ENCODE measurements at regions not wholly inside any gene's neighbourhood (a gene's known extent, or its start where the extent isn't known, plus 50 kb on each side); places are given as distances from the start of the nearest gene placed in this dataset.
A peak's percentile ranks its signal among the peaks of the same experiment; 100 is the strongest.
"Not testable (repeated sequence)": the region's sequence is repeated elsewhere in the genome, so short reads cannot be mapped to it uniquely, and the experiment has no call there.

DNA sequence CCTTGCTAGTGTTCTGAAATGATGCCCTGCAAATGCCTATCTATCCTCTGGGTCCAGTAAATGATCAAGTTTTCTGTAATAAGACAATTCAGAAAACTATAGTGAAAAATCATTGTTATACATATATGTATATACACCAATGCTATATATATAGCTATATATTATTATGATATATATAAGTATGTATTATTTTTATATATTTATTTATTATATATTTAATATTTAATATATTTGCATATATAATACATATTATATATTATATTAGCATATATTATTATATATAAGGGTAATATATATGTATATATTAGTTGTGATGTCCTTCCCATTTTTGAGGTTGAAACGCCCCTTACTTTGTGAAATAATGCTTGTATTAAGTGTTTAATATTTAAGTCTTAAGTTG lies 181.4 kb upstream of the CACNA2D1 start:
- DNase-seq (ENCODE audit: low read depth): no peak

DNA sequence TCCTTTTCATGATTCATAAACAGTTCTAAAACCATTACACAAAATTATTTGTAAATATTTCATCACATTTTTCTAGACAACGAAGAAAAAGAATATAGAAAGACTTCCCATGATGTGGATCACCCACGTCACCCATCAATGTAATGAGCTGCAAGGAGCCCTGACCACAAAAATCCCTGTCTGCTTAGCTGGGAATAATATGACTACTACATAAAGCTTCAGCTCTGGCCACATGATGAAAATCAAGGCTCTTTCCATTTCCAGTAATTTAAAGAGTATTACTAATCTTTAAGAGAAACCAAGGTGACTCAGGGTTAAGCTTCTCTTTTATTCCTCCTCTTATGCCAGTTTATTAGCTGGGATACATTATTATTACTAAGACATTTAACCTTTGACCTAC lies 180.8 kb upstream of the CACNA2D1 start:
- no peak for DNase-seq (ENCODE audit: low read depth)

DNA sequence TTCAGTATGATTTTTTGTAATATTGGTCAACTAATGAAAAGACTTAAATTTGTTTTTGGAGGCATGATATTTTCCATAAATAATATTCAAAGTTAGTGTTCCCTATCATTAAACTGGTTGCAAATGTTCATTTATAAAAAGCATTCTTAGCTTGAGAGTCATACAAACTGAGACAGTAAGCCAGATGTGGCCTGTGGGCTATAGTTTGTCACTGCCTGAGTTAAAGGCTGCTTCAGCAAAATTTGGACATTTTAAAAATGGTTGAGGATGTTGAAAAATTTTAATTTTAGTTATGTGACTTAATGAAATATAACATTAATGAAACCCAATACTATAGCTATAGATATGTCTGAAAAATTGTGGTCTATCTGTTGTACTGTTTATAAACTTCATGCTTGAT lies 180.2 kb upstream of the CACNA2D1 start:
- no peak for DNase-seq (ENCODE audit: low read depth)

DNA sequence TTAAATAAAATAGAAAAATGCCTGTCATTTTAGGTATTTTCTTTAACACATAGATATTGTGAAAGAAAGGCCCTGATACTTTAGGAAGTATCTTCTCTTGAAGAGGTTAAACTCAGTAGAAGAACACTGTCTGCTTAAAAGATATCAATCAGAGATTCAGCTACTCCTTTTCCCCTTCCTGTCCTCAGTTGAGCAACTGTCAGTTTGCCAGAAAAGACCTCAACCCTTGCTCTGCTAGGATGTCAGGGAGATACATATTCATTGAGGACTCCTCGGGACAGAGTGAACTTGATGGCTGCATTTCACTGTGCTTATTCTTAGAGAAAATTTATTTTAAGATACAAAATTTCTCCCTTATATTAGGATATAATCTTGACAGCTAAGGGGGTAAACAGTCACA lies 173.6 kb upstream of the CACNA2D1 start:
- DNase-seq (ENCODE audit: low read depth): no peak

DNA sequence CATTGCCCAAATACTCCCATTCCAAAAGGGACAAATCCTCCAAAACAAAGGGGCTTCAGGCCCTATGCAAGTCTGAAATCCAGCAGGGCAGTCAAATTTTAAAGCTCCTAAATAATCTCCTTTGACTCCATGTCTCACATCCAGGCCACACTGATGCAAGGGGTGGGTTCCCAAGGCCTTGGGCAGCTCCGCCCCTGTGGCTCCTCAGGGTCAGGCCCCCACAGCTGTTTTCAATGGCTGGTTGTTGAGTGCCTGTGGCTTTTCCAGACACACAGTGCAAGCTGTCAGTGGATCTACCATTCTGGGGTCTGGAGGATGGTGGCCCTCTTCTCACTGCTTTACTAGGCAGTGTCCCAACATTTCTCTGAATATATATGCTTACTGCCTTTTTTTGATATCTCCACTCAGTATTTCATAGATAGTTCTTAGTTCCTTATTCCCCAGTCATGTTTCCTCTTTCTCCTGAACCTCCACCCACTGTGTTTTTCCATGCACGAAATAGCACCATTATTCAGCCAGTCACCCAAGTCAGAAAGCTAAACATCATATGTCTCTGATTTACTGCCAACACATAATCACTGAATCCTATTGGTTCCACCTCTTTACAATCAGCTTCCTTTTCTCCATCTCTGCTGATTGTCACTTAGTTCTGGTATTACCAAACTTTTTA lies 172.6 kb upstream of the CACNA2D1 start:
- no peak for DNase-seq (ENCODE audit: low read depth)

DNA sequence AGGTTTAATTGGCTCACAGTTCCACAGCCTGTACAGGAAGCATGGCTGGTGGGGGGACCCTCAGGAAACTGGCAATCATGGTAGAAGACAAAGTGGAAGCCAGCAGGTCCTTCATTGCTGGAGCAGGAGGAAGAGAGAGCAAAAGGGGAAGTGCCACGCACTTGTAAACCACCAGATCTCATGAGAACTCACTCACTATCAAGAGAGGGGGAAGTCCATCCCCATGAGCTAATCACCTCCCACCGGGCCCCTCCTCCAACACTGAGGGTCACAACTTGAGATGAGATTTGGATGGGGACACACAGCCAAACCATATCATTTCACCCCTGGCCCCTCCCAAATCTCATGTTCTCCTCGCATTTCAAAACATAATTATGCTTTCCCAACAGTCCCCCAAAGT lies 171.9 kb upstream of the CACNA2D1 start:
- DNase-seq (ENCODE audit: low read depth): no peak

DNA sequence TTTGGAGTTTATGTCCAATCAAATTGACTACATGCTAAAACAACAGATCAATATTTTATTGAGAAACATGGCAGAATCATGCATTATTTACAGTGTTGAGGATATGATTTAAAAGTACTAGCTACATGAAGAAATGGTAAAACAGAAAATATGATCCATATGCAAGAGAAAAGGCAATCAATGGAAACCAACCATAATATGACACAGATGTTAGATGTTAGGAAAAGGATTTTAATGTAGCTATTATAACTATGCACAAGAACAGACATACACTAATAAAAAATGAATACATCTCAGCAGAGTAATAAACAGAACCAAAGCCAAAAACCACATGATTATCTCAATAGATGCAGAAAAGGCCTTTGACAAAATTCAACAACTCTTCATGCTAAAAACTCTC lies 166.2 kb upstream of the CACNA2D1 start:
- DNase-seq (ENCODE audit: low read depth): no peak

DNA sequence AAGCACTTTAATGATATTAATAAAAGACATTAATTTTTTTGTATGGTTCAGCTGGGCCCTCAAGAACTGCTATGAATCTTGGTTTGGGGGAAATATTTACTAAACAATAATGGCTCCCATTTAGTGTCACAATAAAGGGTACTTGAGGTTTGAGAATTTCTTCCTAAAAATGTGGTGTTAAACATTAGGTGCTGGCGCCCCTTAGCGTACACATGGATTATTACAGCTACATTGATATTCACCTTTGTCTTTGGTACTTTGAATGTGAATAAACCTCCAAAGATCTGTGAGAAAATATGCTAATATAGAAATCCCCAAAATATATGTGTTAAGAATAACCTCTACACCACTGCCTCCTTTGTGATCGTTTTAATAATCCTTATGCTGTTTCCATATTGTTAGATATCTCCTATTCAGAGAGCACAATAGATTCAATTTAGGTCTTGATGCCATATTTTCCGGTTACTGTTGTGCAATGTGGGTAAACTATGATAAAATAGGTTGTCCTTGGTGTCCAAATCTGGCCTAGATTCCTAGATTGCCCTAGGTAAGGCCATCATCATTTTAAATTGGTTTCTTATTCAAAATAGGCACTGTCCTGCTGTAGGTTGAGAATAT lies 161.8 kb upstream of the CACNA2D1 start:
- no peak for DNase-seq (ENCODE audit: low read depth)

DNA sequence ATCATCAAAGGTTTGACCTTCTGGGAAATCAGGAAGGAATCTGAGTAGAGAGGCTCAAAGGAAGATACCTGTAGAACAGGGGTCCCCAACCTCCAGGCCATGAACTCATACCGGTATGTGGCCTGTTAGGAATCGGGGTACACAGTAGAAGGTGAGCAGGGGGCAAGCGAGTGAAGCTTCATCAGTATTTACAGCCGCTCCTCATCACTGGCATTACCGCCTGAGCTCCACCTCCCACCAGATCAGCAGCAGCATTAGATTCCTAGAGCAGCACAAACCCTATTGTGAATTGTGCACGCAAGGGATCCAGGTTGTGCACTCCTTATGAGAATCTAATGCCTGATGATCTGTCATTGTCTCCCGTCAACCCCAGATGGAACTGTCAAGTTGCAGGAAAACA lies 158.5 kb upstream of the CACNA2D1 start:
- no peak for DNase-seq (ENCODE audit: low read depth)

DNA sequence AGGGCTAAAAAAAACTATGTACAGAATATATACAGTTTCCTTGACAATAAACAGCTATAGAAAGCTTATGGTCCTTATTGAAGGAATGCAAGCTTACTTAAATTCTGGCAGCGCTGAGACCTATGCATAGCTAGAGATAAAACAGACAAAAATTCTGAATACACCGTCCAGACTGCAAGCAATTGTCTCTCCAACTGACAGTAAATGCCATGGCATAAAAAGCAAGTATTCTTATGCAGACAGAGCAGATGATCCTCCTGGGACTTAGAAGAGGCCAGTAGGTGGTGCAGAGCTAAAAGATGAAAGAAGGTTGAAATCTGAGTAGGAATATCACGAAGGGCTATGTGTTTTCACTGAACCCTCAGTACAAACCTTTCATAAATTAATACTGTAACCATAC lies 157.0 kb upstream of the CACNA2D1 start:
- DNase-seq (ENCODE audit: low read depth): no peak

DNA sequence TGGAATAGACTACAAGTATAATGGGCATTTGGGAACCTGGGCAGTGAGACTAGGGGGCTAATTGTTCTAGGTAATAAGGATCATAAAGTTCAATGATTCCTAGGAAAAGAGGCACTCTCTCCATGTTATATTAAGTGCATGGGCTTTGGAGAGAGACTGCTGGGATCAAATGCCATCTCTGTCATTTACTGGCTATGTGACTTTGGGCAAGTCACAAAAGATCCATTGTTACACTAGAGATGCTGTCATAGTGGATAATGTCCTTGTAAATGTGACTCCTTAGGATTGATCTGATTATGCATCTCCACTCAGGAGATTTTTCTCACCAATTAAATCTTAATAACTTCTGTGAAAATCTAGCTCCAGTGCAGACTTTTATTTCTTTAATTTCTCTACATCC lies 156.3 kb upstream of the CACNA2D1 start:
- no peak for DNase-seq (ENCODE audit: low read depth)

DNA sequence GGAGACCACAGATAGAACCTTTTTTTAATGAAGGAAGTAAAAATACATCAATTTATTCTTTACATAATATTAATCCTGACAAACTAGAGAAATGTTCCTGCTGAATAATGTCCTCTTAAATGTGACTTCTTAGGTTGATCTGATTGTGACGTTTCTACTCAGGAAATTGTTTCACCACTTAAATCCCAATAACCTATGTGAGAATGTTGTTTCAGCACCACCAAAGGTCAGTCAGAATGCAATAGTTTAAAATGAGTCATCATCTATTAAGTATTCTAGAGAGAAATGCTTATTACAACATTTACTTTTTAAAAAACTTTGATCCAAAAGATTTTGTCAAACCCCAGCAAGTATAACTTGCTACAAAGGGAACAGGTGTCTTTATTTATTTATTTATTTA lies 155.4 kb upstream of the CACNA2D1 start:
- no peak for DNase-seq (ENCODE audit: low read depth)

DNA sequence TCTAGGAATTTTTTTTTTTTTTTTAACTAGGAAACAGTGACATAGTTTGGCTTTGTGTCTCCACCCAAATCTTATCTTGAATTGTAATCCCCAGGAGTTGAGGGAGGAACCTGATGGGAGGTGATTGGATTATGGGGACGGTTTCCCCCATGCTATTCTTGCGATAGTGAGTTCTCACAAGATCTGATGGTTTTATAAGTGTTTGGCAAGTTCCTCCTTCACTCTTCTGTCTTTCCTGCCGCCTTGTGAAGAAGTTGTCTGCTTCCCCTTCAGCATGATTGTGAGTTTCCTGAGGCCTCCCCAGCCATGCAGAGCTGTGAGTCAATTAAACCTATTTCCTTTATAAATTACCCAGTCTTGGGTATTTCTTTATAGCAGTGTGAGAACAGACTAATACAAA lies 152.2 kb upstream of the CACNA2D1 start:
- not testable (repeated sequence) for DNase-seq (ENCODE audit: low read depth)

DNA sequence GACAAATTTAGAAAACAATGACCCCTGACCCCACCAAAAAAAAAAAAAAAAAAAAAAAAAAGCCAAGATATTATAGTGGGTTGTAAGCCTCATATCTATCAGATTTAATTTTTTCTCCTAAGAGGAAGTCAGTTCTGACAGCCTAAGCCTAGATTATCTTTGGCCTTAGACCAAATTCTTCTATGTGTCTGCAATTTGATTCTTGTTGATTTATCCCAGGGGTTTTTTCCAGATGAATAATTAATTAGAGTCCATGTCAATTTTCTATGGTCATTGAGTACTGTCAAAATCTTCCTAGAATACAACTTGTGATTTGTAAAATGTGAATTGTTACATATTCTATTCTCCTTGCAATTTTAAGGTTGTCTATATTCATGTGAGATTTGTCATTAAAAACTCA lies 151.6 kb upstream of the CACNA2D1 start:
- no peak for DNase-seq (ENCODE audit: low read depth)

DNA sequence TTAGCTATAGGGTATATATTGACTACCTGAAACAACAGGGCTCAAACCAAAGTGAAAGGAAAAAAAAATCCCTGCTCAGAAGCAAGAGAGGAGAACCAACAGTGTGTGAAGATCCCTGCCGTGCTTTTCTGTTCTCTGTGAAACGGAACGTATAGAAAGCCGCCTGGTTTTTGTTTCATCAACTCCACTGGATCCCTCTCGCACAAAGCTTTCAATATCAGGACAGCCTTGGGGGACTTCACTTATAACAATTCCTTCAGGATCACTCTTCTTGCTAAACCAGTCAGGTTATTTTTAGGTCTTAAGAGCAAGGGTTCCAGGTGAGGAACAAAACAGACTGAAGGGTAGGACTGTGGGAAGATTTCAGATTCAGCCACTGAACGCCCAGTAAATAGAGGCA lies 151.1 kb upstream of the CACNA2D1 start:
- no peak for DNase-seq (ENCODE audit: low read depth)

DNA sequence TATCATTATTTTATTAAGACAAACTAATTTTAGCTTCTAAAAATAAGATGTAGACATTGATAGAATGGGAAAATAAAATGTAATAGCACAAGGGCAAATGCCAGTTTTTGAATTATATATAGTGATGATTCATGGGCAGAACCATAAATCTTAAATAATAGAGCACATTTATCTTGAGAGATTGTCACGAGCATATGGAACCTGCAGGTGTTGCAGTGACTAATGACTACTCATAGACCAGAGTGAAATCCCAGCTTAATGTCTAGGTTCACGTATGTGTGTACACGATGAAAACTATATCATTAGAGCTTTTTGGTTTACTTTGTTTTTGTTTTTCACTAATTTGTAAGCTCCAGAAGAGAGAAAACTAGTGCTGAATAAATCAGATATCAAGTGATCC lies 150.2 kb upstream of the CACNA2D1 start:
- no peak for DNase-seq (ENCODE audit: low read depth)

DNA sequence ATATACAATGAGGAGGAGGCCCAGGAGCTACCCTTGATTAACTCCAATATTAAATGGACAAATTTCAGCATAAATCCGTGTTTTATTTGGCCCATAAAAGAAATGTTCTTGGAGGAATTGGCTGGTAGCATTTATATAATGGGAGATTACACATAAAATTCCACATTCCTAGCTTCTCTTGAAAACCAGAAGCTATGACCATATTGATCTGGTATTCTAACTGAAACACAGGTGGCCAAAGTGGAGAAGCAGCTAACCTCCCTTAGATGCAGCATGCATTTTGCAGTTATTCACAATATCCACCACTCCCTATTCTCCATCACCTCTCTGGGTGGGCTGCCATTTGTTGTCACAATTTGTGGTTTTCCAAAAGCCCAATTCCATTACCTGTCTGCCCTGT lies 148.8 kb upstream of the CACNA2D1 start:
- DNase-seq (ENCODE audit: low read depth): no peak

DNA sequence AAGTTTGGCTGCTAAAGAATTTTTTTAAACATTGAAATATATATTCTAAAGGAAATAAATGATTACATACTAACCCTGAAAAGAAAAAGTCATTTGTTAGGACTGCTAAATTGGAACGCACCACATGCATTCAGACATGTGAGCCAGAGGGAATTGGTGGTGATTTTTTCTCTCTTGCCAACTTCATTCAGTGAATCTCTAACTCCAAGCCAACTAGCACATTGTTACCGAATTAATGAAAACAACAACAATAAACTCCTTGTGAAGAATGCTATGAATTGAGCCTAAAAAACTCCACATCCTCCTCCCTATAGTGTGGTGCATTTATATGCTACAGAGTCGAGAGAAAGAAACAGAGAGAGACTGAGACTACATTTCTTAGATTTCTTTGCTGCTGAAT lies 135.5 kb upstream of the CACNA2D1 start:
- no peak for DNase-seq (ENCODE audit: low read depth)

DNA sequence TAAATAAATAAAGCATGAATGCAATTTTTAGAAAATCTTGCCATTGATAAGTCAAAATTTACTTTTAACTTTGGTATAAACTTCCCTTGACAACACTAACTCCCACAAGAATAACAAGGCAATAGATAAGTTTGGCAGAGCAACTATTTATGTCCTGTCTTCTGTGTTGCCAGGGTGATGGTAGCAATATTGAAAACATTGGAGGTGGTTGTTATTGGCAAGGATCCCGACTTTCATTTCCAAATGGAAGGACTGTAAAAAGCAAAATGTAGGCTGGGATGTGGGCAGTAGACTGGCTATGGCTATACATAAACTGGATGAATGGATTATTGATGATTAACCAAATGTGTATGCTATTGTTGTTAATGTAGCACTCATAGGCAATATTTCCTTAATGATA lies 134.9 kb upstream of the CACNA2D1 start:
- DNase-seq (ENCODE audit: low read depth): no peak

DNA sequence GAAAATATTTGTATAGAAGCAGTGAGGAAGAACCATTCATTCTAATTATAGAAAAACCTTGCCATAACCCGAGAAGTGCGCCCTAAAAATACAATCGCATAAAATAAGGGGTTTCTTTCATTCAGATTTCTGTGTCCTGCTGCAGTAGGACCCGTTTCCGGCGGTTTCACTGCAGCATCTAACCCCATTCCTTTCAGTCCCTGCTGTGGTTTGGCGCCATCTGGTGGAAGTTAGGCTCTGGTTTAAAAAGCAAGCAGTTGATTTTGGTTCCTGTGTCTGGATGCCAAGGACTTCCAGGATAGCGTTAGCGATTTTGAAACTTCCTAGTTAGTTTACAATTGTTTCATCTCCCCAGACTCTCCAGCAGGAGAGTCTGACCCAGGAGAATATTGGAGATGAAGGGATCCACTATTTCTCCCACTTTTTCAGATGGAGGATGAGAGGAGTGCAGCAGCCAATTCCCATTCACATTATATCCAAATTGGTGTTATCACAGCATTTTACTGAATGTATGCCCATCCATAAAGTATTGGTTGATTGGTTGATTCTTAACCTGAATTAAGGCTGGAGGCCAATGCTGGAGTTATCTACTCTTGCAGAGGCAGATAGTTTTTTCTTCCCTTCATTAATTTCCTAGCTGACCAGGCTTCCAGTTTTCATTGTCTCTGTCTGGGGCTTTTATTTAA lies 128.8 kb upstream of the CACNA2D1 start:
- DNase-seq (ENCODE audit: low read depth): peak; percentile 49

DNA sequence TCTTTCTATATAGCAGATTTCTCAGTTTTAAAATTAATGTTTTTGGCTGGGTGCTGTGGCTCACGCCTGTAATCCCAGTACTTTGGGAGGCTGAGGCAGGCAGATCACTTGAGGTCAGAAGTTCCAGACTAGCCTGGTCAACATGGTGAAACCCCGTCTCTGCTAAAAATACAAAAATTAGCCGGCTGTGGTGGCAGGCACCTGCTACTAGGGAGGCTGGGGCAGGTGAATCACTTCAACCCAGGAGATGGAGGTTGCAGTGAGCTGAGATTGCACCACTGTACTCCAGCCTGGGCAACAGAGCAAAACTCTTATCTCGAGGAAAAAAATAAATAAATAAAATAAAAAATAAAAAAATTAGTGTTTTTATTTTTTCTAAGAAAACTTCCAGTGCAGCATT lies 127.5 kb upstream of the CACNA2D1 start:
- not testable (repeated sequence) for DNase-seq (ENCODE audit: low read depth)

DNA sequence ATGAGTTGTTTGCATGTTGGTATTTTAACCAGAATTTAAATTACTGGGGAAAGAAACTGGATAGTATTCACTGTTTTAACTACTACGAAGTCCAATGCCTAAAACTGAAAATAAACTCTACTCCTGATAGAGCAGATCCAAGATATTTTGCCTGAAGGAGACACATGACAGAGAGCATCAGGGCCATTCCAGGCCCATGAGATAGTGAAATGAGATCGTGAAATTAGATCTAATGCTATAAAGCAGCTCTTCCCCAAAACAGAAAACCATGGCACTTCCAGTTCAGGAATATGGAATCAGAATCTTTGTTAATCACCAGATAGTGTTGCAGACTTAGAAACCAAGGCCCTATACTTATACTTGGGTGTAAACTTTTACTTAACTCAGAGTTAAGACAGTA lies 124.3 kb upstream of the CACNA2D1 start:
- no peak for DNase-seq (ENCODE audit: low read depth)

DNA sequence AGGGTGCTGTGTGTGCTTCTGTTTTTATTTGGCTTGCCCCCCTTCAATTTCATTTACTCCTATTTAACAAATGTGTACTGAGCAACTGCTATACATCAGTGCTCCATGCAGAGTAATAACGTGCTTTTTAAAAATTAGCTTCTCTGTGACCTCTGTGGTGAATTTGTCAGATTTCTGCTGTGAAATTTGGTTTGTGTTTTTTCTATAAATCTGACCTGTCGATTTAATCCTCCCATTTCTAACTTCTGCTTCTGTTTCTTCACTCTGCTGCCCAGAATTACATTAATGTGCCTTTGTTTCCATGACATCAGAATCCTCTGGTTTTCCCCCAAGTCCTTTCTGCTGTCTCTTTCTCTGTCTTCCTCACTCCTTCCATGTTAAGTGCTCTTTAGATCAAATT lies 123.8 kb upstream of the CACNA2D1 start:
- no peak for DNase-seq (ENCODE audit: low read depth)

DNA sequence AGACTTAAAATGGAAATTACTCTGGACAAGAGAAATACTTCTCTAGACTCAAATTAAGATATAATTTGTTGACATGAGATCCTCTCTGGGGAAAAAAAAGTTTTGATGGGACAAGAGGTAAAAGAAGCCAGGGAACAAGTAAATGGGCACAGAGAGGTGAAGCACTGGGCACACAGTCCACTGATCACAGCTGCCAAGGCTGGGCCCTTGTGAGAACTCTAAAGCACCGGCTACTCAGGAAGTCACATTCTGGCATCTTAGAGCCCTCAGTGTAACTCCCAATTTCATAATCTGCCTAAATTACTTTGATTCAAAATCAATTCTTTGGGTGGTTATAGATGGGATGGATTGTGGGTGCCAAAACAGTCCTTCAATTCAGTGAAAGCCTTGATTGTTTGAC lies 123.2 kb upstream of the CACNA2D1 start:
- DNase-seq (ENCODE audit: low read depth): no peak
